Heart left ventricle (tissue), 13 donors: ENCODE measurements at regions not wholly inside any gene's neighbourhood (a gene's known extent, or its start where the extent isn't known, plus 50 kb on each side); places are given as distances from the start of the nearest gene placed in this dataset.

Experiments
- POLR2A ChIP-seq, 2 donors: fragments of 450-650 bp; IDR thresholded peaks; one replicate each; pipeline ENCODE4 v1.6.1; 2017; ENCODE audit warnings: antibody characterized with exemption in 2 of 2, mild to moderate bottlenecking in 2 of 2, moderate library complexity in 2 of 2
- TF ChIP-seq, protein P1 (sequence below), 12 donors: fragments of 200-600 bp; sonication (generic) in 4 of 12; IDR thresholded peaks; one replicate each; pipeline versions ENCODE4 v1.5.0 to v1.8.0; 2018 to 2022; ENCODE audit warnings: antibody characterized with exemption in 12 of 12, mild to moderate bottlenecking in 5 of 12
- donor health status: ischemic (EF 13 %, LVEDD 7.1; RV severe dilation, severe dysfunction).
- donor health status: DM: no; HTN: yes; CAD: no.
- donor health status: DM: no; HTN: no; CAD: no.
- donor health status: ischemic (EF 25% LVEDD 6.9; RV normal size, moderate dysfunction).
- donor health status: ischemic (EF 25% LVEDD 5.7; RV mildly dilated, moderate dysfunction).
- donor health status: ischemic (EF 35%, LVEDD 5.7; RV mildly dilated, moderate dysfunction).
- donor health status: nonischemic (EF 11% LVEDD 7.7; RV severe dilation, severe dysfunction).
- donor health status: DM: yes; HTN: yes; CAD: no.
- donor health status: PGD.
- donor health status: ischemic (EF 29% LVEDD 5.4; RV normal size, mild dysfunction).
- donor health status: nonischemic (EF 23%, LVEDD 6.1; RV moderate dilation, normal function).

GRCh38 chr7:156176039-156176438 is 363.8 kb upstream of the SHH start:
- TF ChIP-seq, protein P1, sequence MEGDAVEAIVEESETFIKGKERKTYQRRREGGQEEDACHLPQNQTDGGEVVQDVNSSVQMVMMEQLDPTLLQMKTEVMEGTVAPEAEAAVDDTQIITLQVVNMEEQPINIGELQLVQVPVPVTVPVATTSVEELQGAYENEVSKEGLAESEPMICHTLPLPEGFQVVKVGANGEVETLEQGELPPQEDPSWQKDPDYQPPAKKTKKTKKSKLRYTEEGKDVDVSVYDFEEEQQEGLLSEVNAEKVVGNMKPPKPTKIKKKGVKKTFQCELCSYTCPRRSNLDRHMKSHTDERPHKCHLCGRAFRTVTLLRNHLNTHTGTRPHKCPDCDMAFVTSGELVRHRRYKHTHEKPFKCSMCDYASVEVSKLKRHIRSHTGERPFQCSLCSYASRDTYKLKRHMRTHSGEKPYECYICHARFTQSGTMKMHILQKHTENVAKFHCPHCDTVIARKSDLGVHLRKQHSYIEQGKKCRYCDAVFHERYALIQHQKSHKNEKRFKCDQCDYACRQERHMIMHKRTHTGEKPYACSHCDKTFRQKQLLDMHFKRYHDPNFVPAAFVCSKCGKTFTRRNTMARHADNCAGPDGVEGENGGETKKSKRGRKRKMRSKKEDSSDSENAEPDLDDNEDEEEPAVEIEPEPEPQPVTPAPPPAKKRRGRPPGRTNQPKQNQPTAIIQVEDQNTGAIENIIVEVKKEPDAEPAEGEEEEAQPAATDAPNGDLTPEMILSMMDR (IDR thresholded peaks at IDR 0.05): no peak
- TF ChIP-seq POLR2A (IDR thresholded peaks at IDR 0.05): no peak
